GM10248 (cell line): ENCODE measurements at regions not wholly inside any gene's neighbourhood (a gene's known extent, or its start where the extent isn't known, plus 50 kb on each side); places are given as distances from the start of the nearest gene placed in this dataset.

Experiments used
- CTCF ChIA-PET: fragments of 300-600 bp; sonication (Branson Sonifier 250); formaldehyde crosslinking; extraction: SDS; loops from one replicate; lab custom pipeline; 2021; ENCODE audit warnings: antibody characterized with exemption; lab: Yijun Ruan, JAX
- POLR2A ChIA-PET: fragments of 350-650 bp; sonication (Branson Sonifier 250); formaldehyde crosslinking; extraction: SDS; loops from one replicate; lab custom pipeline; 2020; ENCODE audit warnings: antibody characterized with exemption; lab: Yijun Ruan, JAX
- DNase-seq: peaks from one replicate; pipeline ENCODE4 v3.0.0; 2012; ENCODE audit errors: extremely low spot score
- TF ChIP-seq, protein P1 (sequence below): IDR thresholded peaks from 2 replicates; pipeline ENCODE4 v1.5.1; 2012; ENCODE audit warnings: mild to moderate bottlenecking, low read depth; ENCODE audit errors: extremely low read depth, missing control alignments, control extremely low read depth

DNA sequence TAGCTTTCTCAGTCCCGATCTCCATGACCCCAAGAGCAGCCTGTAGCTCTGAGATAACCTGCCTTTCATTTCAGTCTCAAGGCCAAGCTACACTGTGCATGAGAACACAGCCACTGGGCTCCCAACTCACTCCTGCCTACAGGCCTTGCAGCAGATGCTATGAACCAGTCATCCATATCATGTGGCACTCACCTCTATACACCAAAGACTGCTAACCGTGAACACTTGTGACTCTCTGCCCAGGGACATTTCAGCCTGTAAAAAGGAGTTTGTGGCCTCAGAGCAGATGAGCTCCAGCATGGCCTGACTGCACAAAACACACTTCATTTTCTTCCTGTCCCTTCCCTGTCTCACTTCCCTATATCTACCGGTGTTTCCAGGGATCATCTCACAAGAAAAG, 56.9 kb upstream of the NPY start:
- CTCF ChIA-PET, result interaction anchor here (1.3 to 1.8 kb wide), 2 partner anchors 14 to 34 kb away, joined by 3 to 8 read pairs; no protein-coding TSS in a partner anchor
- TF ChIP-seq, protein P1, sequence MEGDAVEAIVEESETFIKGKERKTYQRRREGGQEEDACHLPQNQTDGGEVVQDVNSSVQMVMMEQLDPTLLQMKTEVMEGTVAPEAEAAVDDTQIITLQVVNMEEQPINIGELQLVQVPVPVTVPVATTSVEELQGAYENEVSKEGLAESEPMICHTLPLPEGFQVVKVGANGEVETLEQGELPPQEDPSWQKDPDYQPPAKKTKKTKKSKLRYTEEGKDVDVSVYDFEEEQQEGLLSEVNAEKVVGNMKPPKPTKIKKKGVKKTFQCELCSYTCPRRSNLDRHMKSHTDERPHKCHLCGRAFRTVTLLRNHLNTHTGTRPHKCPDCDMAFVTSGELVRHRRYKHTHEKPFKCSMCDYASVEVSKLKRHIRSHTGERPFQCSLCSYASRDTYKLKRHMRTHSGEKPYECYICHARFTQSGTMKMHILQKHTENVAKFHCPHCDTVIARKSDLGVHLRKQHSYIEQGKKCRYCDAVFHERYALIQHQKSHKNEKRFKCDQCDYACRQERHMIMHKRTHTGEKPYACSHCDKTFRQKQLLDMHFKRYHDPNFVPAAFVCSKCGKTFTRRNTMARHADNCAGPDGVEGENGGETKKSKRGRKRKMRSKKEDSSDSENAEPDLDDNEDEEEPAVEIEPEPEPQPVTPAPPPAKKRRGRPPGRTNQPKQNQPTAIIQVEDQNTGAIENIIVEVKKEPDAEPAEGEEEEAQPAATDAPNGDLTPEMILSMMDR, result no peak
- DNase-seq, result no peak
- POLR2A ChIA-PET, result no interaction called here

- ChIA-PET CTCF (interaction anchor here (1.3 to 1.8 kb wide), 2 partner anchors 14 to 35 kb away, joined by 3 to 8 read pairs; no protein-coding TSS in a partner anchor), POLR2A (no interaction called here)
- peak; percentile 45 for DNase-seq
- TF ChIP-seq, protein P1, result no peak
Measured at GRCh38 chr7:24227603-24228359, 56.2 kb upstream of the NPY start.

DNA sequence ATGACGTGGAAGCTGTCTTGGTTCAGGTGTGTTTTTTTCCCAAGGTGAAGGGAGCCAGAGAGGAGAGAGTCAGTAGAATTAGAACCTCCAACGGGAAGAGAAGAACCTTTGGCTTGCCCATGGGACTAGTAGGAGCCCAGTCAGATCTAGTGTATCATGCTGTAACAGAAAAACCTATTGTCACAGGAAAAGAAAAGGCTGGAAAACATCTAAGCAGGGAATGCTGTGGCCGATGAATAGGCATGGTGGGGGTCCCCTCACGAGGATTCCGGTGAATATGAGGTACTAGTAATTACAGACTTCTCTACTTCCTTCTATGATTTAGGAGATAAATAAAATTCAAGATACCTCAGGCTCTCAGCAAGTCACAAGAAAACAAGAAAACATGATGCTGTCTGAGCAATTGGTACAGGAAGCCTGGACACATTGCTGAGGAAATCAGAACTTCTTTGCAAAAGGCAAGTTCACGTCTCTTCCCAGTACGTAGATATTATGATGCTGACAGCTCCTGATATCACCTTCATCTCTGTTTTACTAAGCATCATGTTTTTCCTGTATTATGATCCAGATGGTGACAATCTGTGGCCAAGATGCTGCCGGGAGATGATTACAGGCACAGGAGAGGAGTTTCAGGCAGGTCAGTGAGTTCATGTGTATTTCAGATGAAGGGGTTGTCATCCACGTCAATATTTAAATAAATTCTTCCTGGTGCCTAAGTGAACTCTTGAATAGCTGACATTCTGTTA, 54.3 kb upstream of the NPY start:
- TF ChIP-seq, protein P1, result no peak
- ChIA-PET POLR2A (no interaction called here), CTCF (interaction anchor here (1.1 kb wide), 1 partner anchor 39 kb away, joined by 3 read pairs; no protein-coding TSS in a partner anchor)
- DNase-seq, result no peak

- CTCF ChIA-PET, result no interaction called here
- POLR2A ChIA-PET, result no interaction called here
Measured at GRCh38 chr7:24231493-24231892, 52.5 kb upstream of the NPY start.

DNA sequence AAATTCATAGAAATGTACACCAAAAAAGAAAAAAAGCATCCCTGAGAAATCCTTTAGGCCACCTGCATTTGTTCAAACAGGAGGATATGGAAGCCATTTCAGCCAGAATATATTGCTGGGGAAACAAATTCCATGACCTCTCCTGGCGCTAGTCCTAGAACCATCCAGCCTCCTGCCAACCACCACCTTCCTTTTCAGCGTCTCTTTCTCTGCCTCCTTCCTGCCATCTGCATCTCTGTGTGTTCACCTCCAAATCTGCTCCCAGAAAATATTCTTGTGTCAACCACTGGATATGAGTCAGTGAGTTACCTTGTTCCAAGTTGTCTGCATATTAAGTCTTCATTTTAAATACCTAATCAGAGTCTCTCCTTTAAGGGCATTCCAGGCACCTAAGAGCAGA, 50.6 kb upstream of the NPY start:
- no peak for DNase-seq
- TF ChIP-seq, protein P1, result no peak
- CTCF ChIA-PET, result interaction anchor here (1.1 kb wide), 1 partner anchor 16 kb away, joined by 4 read pairs; no protein-coding TSS in a partner anchor
- POLR2A ChIA-PET, result no interaction called here

More at GRCh38 chr7:24231493-24231892, 52.5 kb upstream of the NPY start:
- TF ChIP-seq, protein P1, result no peak
- DNase-seq, result no peak
